Endothelial cell of umbilical vein (primary cell): ENCODE measurements at regions not wholly inside any gene's neighbourhood (a gene's known extent, or its start where the extent isn't known, plus 50 kb on each side); places are given as distances from the start of the nearest gene placed in this dataset.

ENCODE experiments used
- BruUV-seq: library from RNA; stranded (reverse); fragments of 400-500 nt; replicated peaks from 2 replicates; lab custom pipeline; 2021; lab: Mats Ljungman, UMichigan
- CTCF ChIA-PET: fragments of 300-600, 350-600 bp; sonication (Branson Sonifier 250); formaldehyde crosslinking; loops from one replicate; lab custom pipeline; 2021; ENCODE audit warnings: antibody characterized with exemption, inconsistent platforms; lab: Charles Lee
- POLR2A ChIA-PET: fragments of 300-600, 350-600 bp; sonication (Branson Sonifier 250); formaldehyde crosslinking; loops from one replicate; lab custom pipeline; 2021; ENCODE audit warnings: antibody characterized with exemption, inconsistent platforms; lab: Charles Lee
- DNase-seq: peaks from one replicate; pipeline ENCODE4 v3.0.0-alpha.2; 2011; ENCODE audit warnings: low read depth, low spot score
- FAIRE-seq: peaks from 2 replicates; lab custom pipeline; 2011; peaks lifted over from hg19 to GRCh38; lab: Jason Lieb, UNC
- H2AFZ ChIP-seq: 2 replicates; pipeline ENCODE4 v1.6.0; 2012; ENCODE audit warnings: low read depth, low read length, control low read depth, inconsistent platforms
- H3K27ac ChIP-seq: 2 replicates; pipeline ENCODE4 v1.5.1; 2011; ENCODE audit warnings: low read depth, mild to moderate bottlenecking, control low read depth, low read length, moderate library complexity; ENCODE audit not compliant: insufficient read depth
- H3K27me3 ChIP-seq, 2 experiments: 2 replicates each; pipeline versions ENCODE4 v1.6.0 to v1.6.1; 2011; ENCODE audit warnings: low read length in 2 of 2, mixed read lengths in 1 of 2; ENCODE audit not compliant: control insufficient read depth in 2 of 2, insufficient read depth in 2 of 2
- H3K36me3 ChIP-seq, 2 experiments: 2 replicates in 1 of 2; 3 replicates in 1 of 2; pipeline ENCODE4 v1.5.1; 2011; ENCODE audit warnings: low read length in 2 of 2, mild to moderate bottlenecking in 1 of 2, moderate library complexity in 1 of 2; ENCODE audit not compliant: control insufficient read depth in 2 of 2, insufficient read depth in 2 of 2; ENCODE audit errors: extremely low read depth in 1 of 2
- H3K4me1 ChIP-seq: 3 replicates; pipeline ENCODE4 v1.5.1; 2011; ENCODE audit warnings: mild to moderate bottlenecking, low read length; ENCODE audit not compliant: control insufficient read depth, insufficient read depth; ENCODE audit errors: extremely low read depth
- H3K4me2 ChIP-seq: 2 replicates; pipeline ENCODE4 v1.6.1; 2011; ENCODE audit warnings: low read length, control low read depth, mixed read lengths; ENCODE audit not compliant: insufficient read depth
- H3K4me3 ChIP-seq, 3 experiments: fragments of 200-600 bp in 1 of 3; sonication (generic), shearing (Covaris generic) in 1 of 3; replicated peaks in 1 of 3; 2 replicates each; pipeline ENCODE4 v1.5.1; 2011 to 2016; ENCODE audit warnings: control low read depth in 3 of 3, low read length in 3 of 3, mild to moderate bottlenecking in 2 of 3, inconsistent platforms in 1 of 3, low read depth in 1 of 3, moderate library complexity in 1 of 3; ENCODE audit not compliant: insufficient read depth in 1 of 3
- H3K79me2 ChIP-seq: 2 replicates; pipeline ENCODE4 v1.6.0; 2012; ENCODE audit warnings: low read length, inconsistent platforms; ENCODE audit not compliant: control insufficient read depth, insufficient read depth
- H3K9ac ChIP-seq: replicated peaks from 2 replicates; pipeline ENCODE3; 2011; ENCODE audit warnings: low read length, control low read depth; ENCODE audit not compliant: insufficient read depth; ENCODE audit errors: extremely low read depth
- H3K9me1 ChIP-seq: replicated peaks from 3 replicates; pipeline ENCODE4 v1.6.0; 2011; ENCODE audit warnings: mild to moderate bottlenecking, low read length; ENCODE audit not compliant: control insufficient read depth, insufficient read depth; ENCODE audit errors: extremely low read depth
- H3K9me3 ChIP-seq: replicated peaks from 2 replicates; pipeline ENCODE4 v1.5.1; 2012; ENCODE audit warnings: low read length, inconsistent platforms; ENCODE audit not compliant: control insufficient read depth, insufficient read depth
- H4K20me1 ChIP-seq: replicated peaks from 2 replicates; pipeline ENCODE3; 2011; ENCODE audit warnings: mild to moderate bottlenecking, low read length; ENCODE audit not compliant: control insufficient read depth, insufficient read depth; ENCODE audit errors: extremely low read depth
- EZH2 ChIP-seq: IDR thresholded peaks from 2 replicates; pipeline ENCODE4 v1.6.1; 2012; ENCODE audit warnings: borderline replicate concordance, low read depth, mild to moderate bottlenecking, moderate library complexity, low read length, inconsistent platforms; ENCODE audit not compliant: severe bottlenecking
- FOS ChIP-seq: IDR thresholded peaks from 2 replicates; pipeline ENCODE4 v1.6.1; 2011; ENCODE audit warnings: mild to moderate bottlenecking, low read length, moderate library complexity, borderline replicate concordance; ENCODE audit not compliant: insufficient read depth
- GATA2 ChIP-seq: IDR thresholded peaks from 2 replicates; pipeline ENCODE4 v1.7.0; 2011; ENCODE audit warnings: low read depth, mild to moderate bottlenecking, moderate library complexity, mixed read lengths, low read length; ENCODE audit not compliant: insufficient read length, insufficient read depth
- JUN ChIP-seq: IDR thresholded peaks from 2 replicates; pipeline ENCODE4 v1.6.1; 2011; ENCODE audit warnings: borderline replicate concordance, low read depth; ENCODE audit not compliant: insufficient read length, insufficient read depth
- MAX ChIP-seq: IDR thresholded peaks from 2 replicates; pipeline ENCODE4 v1.6.1; 2011; ENCODE audit not compliant: insufficient read depth, insufficient read length
- MYC ChIP-seq: IDR thresholded peaks from one replicate; pipeline ENCODE4 v1.6.1; 2011; ENCODE audit warnings: mild to moderate bottlenecking, low read depth, low read length
- POLR2A ChIP-seq: IDR thresholded peaks from 2 replicates; pipeline ENCODE4 v1.6.1; 2012; ENCODE audit warnings: low read depth, mild to moderate bottlenecking, control low read depth, low read length
- POLR2AphosphoS5 ChIP-seq: IDR thresholded peaks from 2 replicates; pipeline ENCODE4 v1.6.1; 2012; ENCODE audit warnings: low read depth, mild to moderate bottlenecking, control low read depth, low read length, moderate library complexity; ENCODE audit not compliant: insufficient read depth
- dilution Hi-C: fragments of 300-500 bp; cut with MboI; formaldehyde crosslinking; loops from one replicate; pipeline ENCODE4 v1.15.0; 2019; ENCODE audit warnings: low sequenced_read_pairs; ENCODE audit not compliant: extremely low pct_ligation_motif_present
- intact Hi-C: fragments of 100-400 bp; cut with micrococcal nuclease; formaldehyde crosslinking; loops from one replicate; pipeline ENCODE4 v1.10.0; 2022
- TF ChIP-seq, protein P1 (sequence below), 2 donors: IDR thresholded peaks; 1 replicate in 1 of 2; 2 replicates in 1 of 2; pipeline ENCODE4 v1.5.1; 2011; ENCODE audit warnings: low read length in 2 of 2, mild to moderate bottlenecking in 2 of 2, moderate library complexity in 2 of 2, control low read depth in 1 of 2, inconsistent platforms in 1 of 2, low read depth in 1 of 2; ENCODE audit not compliant: insufficient read depth in 1 of 2; ENCODE audit errors: extremely low read depth in 1 of 2

- FAIRE-seq = no peak
- no peaks in the 10 kb centered on the region for H3K79me2 ChIP-seq
- H3K9me3 ChIP-seq = no peaks in the 10 kb centered on the region
- no peaks in the 10 kb centered on the region for H3K36me3 ChIP-seq
- POLR2A ChIA-PET = no interaction called here
- H3K4me1 ChIP-seq = no peaks in the 10 kb centered on the region
- H3K9ac ChIP-seq = no peak overlapping the region
- dilution Hi-C loops = no loop called here
- H3K9me1 ChIP-seq = no peaks in the 10 kb centered on the region
- TF ChIP-seq, protein P1, sequence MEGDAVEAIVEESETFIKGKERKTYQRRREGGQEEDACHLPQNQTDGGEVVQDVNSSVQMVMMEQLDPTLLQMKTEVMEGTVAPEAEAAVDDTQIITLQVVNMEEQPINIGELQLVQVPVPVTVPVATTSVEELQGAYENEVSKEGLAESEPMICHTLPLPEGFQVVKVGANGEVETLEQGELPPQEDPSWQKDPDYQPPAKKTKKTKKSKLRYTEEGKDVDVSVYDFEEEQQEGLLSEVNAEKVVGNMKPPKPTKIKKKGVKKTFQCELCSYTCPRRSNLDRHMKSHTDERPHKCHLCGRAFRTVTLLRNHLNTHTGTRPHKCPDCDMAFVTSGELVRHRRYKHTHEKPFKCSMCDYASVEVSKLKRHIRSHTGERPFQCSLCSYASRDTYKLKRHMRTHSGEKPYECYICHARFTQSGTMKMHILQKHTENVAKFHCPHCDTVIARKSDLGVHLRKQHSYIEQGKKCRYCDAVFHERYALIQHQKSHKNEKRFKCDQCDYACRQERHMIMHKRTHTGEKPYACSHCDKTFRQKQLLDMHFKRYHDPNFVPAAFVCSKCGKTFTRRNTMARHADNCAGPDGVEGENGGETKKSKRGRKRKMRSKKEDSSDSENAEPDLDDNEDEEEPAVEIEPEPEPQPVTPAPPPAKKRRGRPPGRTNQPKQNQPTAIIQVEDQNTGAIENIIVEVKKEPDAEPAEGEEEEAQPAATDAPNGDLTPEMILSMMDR (IDR thresholded peaks at IDR 0.05; ENCODE audit: extremely low read depth in 1 of 2, insufficient read depth in 1 of 2, low read depth in 1 of 2, low read length in 2 of 2) = no peak
- TF ChIP-seq GATA2 (no peak), EZH2 (no peak), JUN (no peak), FOS (no peak), MAX (no peak), MYC (no peak), POLR2AphosphoS5 (no peak), POLR2A (no peak)
- BruUV-seq = no TSS peak
- H3K4me3 ChIP-seq = no peak overlapping the region
- no peak for DNase-seq
- intact Hi-C loops = no loop called here
- CTCF ChIA-PET = no interaction called here
- no peaks in the 10 kb centered on the region for H4K20me1 ChIP-seq
- peaks cover 0 to 5% of the 10 kb centered on the region in 2 experiments for H3K27me3 ChIP-seq
- H3K4me2 ChIP-seq = no peak overlapping the region
- no peak overlapping the region for H2AFZ ChIP-seq
- H3K27ac ChIP-seq = no peak overlapping the region
These were observed 148.7 kb upstream of the GDNF start for GRCh38 chr5:37988454-37989046.
